Fibroblast of lung (primary cell): ENCODE measurements at regions not wholly inside any gene's neighbourhood (a gene's known extent, or its start where the extent isn't known, plus 50 kb on each side); places are given as distances from the start of the nearest gene placed in this dataset.
"Not testable (repeated sequence)": the region's sequence is repeated elsewhere in the genome, so short reads cannot be mapped to it uniquely, and the experiment has no call there.

Source experiments
- CTCF ChIP-seq, 2 donors: IDR thresholded peaks in 1 of 2; conservative IDR thresholded peaks in 1 of 2; 1 replicate in 1 of 2; 2 replicates in 1 of 2; pipeline ENCODE4 v1.5.1; 2011 to 2012; ENCODE audit warnings: low read length in 2 of 2, control low read depth in 1 of 2, inconsistent platforms in 1 of 2, low read depth in 1 of 2, mild to moderate bottlenecking in 1 of 2
- EZH2 ChIP-seq: IDR thresholded peaks from 2 replicates; pipeline ENCODE4 v1.5.1; 2012; ENCODE audit warnings: low read length, control low read depth, mild to moderate bottlenecking; ENCODE audit errors: missing control alignments

DNA sequence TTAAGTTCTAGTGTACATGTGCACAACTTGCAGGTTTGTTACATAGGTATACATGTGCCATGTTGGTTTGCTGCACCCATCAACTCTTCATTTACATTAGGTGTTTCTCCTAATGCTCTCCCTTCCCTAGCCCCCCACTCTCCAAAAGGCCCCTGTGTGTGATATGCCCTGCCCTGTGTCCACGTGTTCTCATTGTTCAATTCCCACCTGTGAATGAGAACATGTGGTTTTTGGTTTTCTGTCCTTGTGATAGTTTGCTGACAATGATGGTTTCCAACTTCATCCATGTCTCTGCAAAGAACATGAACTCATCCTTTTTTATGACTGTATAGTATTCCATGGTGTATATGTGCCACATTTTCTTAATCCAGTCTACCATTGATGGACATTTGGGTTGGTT, 189.5 kb upstream of the TMEFF2 start:
- TF ChIP-seq CTCF (conservative IDR thresholded peaks at IDR 0.05 in 1 of 2, IDR thresholded peaks at IDR 0.05 in 1 of 2; ENCODE audit: low read depth in 1 of 2, low read length in 2 of 2); EZH2: not testable (repeated sequence)
